SW480 (cell line): ENCODE measurements at regions not wholly inside any gene's neighbourhood (a gene's known extent, or its start where the extent isn't known, plus 50 kb on each side); places are given as distances from the start of the nearest gene placed in this dataset.

ENCODE experiments used
- DNase-seq: peaks from one replicate; pipeline ENCODE4 v3.0.0-alpha.2; 2016; ENCODE audit warnings: low spot score

DNA sequence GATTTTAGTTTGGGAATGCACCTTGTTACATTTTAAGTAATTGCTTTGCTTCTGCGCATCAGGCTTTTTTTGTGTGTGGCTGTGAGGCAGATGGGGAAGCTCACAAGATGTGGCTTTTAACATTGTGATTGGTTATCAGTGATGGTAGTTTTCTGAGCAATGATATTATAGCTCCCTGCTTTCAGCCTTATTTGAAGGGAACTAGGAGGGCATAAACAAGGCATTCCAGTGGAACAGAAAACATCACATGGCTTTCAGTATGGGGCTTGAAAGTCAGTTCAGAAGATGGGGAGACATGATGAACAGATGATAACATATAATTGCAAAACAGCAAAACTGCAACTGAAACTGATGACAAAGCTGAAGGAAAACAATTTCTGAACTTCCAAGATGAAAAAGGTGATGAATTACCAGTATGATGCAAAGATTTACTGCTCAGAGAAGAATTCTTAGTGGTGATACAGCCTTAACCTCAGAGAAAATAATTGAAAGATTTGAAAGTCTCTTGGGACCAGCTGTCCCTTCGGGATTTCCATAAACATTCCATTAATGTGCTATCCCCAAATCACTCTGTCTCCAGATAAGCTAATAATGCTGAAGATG, 439.7 kb downstream of the RND3 start:
- no peak for DNase-seq

DNA sequence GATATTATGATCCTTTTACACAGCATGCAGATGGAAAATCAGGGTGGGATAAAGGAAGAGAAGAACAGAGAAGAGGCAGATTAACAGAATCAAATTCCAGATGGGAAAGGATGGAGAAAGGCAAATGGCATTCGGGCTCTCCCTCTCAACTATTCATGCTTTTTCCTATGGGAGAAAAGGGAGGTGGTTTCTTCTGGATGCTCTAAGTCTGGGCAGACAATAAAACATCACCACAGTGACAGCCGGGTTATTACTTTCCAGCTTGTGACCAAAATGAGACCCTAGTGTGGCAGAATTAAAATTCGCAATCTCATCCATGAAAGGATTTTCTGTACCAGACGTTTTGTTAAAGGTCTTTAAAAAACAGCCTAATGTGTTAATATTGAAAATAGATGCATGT, 440.7 kb downstream of the RND3 start:
- no peak for DNase-seq

DNA sequence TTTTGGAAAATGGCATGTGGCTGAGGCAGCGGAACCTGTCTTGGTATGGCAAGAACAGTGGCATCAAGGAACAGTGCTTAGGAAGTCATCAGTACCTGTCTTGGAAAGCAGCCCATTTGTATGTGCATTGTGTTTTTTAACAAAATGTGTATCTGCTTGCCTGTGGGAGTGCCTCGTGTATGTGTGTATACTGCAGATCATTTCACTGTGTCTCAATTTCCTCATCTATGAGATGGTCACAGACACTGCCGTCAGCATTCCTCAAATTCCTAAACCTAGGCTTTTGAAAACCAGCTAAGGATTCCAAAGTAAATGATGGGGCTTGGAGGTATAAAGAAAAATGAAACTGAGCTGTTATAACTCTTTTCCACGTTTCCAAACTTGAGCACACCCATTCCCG, 441.3 kb downstream of the RND3 start:
- DNase-seq, result no peak

DNA sequence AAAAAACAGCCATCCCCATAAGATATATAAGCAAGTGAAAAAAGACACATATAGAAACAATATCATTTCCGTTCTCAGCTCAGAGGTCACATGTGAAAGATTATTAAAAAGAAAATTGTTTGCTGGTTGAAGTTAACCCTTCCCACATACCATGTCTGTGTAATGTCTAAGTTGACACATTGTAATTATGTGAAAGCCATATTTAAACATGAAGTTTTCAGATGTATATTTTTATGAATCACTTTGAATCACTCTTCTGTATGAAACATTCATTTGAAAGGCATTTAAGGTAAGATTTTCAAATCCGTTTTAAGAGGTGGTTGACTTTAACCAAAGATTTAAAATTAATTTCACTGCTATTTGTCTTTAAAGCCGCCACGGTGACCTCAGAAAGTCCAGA, 441.9 kb downstream of the RND3 start:
- DNase-seq, result no peak

DNA sequence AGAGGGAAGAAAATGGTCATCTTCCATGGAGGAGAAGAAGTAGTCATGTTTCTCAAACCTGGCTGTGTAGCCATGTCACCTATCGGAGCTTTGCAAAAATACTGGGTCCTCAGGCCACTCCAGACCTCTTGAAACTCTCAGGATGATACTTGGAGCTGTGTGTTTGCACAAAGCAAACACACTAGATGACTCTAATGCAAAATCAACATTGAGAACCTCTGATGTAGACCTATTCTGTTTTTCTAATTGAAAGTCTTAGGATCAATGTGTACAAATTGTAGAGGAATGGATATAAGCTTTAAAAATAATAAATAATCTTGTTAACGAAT, 444.3 kb downstream of the RND3 start:
- no peak for DNase-seq

DNA sequence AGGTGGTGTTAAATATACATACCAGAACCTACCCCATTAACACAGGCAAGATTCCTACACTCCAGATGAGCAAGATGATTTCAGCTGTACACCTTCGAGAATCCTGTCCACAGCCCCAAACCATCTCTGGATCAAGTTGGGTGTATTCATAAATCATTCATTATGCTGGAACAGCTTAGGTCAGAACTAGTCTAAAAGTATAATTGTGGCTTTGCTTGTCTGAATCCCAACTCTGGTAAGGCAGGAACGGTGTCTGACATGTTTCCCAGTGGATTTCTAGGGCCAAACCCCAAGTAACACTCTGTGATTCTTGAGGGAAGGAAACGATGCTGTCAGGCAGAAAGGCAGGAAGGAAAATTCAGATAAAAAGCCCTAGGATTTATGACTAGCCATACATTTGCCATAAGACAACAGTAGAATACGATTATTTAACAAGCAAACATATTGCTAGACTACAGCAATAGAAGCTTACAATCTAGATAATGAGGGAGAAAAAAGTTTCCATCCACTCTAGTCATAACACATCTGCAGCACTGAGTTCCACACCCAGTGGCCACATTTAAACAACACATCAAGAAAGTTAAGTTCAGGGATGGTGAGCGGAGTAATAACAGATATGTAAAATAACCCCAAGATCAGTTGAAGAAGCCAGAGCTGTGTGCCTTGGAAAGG, 444.8 kb downstream of the RND3 start:
- DNase-seq, result no peak

DNA sequence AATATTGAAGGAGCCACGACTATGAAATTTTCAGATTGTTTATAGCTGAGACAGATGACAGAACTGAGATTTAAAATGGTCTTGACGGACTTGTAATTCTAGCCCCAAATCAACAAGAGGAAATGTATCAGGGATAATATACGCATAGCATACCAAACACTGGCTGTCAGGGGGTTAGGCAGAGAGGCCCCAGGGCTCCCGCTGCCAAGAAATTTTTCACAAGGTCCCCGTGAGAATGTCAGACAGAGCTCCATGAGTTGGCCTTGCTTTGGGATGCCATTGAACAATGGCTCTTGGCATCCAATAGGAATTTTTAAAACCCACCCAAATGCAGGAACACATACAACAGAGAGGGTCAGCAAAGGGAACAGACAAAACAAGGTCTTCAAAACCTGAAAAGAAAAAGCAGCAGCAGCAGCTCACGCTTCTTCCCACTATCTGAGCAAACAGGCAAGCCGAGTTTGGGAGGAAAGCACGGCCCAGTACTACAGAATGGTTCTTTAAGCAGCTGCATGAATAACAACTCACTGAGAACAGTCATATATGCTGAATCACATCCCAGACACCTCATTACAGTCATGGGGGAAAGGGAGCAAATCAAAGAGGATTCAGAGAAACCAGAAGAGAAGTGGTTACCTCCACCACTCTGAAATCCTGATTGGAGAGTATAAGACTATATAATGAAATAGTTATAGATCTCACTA, 445.6 kb downstream of the RND3 start:
- DNase-seq, result no peak

DNA sequence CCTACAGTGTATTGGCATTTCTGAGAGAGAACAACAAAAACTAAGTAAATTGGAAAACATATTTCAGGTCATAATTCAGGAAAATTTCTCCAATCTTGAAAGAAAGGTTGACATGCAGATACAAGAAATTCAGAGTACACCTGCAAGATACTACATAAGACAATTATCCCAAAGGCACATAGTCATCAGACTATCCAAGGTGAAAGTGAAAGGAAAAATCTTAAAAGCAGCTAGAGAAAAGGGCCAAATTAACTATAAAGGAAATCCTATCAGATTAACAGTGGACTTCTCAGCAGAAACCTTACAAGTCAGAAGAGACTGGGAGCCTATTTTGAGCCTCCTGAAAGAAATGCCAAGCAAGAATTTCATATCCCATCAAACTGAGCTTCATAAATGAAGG, 449.0 kb upstream of the MMADHC start:
- no peak for DNase-seq

DNA sequence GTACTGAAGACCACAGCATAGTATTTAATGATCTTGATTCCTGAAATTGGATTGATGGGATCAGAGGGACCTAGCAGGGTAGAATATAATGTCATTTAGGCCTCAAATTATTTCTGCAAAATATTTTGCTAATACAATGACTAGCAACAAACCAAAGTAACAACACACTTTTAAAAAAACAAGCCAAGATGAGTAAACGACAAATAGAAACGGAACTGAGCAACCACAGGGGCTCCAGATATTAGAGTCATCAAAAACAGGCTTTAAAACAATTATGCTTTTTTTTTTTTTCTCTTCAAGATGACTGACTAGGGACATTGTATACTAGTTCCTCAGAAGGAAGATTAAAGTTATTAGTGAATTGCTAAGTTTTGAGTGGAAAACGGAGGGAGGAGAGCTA, 447.1 kb upstream of the MMADHC start:
- no peak for DNase-seq

DNA sequence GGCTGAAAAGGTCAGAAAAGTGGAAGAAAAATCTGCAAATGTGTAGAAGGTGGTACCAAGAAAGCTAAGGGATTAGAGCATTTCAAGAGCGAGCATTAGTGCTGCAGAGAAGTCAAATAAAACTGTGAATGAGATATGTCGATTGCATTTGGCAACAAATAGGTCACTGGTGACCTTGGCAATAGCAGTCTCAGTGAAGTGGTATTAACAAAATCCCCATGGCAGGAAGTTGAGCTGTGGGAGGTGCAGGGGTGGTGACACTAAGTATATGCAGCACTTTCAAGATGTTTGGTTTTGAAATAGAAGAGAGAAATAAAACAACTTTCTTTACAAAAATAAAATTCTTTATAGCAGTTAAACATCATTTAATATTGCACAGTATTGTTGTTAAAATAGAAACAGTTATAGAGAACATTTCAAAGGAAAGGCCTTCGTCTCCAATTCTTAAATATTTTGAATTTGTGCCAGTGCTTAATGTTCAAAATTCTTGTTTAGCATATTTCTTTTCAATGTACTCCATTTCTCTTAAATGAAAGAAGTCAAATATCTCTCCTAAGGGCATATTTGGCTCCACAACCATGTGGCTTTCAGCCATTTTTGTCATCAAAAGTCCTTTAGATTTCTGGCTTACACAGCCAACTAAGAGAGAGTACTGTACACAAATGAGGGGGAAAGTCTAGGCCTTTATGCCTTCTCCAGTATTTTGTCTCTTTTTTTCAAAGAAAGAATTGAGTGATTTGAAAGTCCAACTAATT, 443.0 kb upstream of the MMADHC start:
- no peak for DNase-seq

DNA sequence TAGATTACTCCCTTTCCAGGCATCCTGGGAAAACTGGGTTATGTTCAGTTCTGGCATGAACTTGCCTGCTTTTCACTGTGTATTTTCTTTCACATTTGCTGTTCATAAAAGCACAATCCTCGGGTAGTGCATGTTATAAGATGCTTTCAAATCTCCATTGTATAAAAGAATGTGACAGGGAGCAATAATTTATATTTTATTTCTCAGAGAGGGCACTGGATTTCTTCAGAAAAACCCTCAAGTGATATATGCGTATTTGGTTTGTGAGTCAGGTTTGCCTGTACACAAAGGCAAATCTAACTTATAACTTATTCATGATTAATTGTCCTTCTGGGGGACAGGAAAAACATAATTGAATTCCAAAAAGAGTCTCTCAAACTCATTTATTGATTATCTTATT, 440.7 kb upstream of the MMADHC start:
- DNase-seq, result no peak

DNA sequence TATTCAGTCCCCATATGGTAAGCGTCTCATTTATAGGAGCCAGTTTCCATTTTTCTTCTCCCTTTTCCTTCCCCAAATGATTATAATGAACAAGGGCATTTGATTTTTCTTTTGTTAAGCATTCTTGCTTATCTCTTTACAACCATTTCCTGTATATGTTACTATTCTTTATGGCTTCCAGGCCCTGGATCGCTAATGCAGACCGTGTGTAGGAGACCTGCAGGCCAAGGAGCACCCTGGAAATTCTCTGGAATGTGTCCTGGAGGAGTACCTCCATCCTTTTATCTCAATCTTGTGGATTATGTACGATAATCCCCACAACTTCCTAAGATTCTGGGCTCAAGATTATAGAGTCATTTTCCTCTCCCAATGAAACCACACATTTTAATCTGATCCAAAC, 439.6 kb upstream of the MMADHC start:
- no peak for DNase-seq

DNA sequence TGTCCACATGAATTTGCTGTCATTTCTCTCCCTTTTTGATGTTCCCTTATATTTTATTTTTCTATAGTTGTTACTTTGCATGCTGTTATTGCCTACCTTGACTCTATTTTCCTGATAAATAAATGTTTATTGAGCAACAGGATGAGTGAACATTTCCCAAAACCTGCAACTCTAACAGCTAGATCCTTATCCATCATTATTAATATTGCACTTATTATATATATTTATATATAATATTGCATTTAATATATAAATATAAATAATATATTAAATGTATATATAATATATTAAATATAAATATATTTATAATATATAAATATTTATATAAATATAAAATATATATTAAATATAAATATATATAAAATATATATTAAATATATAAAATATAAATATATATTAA, 436.1 kb upstream of the MMADHC start:
- DNase-seq, result no peak

DNA sequence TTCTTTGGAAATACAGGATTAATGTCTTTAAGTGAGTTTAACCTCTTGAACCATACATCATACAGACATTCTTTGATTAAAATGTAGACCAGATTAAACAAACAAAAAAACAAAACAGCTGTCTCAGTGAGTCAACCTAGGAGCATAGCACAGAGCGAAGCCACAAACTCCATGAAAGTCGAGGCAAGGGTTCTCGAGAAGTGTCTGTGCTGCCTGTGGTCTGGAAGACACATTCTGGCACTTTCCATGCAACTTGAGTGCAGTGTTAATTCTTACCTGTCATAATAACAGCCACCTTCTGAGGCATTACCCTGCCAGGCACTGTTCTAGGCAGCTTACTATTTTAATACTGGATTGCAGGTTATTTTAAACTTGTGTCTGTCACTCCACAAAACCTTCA, 435.5 kb upstream of the MMADHC start:
- no peak for DNase-seq

DNA sequence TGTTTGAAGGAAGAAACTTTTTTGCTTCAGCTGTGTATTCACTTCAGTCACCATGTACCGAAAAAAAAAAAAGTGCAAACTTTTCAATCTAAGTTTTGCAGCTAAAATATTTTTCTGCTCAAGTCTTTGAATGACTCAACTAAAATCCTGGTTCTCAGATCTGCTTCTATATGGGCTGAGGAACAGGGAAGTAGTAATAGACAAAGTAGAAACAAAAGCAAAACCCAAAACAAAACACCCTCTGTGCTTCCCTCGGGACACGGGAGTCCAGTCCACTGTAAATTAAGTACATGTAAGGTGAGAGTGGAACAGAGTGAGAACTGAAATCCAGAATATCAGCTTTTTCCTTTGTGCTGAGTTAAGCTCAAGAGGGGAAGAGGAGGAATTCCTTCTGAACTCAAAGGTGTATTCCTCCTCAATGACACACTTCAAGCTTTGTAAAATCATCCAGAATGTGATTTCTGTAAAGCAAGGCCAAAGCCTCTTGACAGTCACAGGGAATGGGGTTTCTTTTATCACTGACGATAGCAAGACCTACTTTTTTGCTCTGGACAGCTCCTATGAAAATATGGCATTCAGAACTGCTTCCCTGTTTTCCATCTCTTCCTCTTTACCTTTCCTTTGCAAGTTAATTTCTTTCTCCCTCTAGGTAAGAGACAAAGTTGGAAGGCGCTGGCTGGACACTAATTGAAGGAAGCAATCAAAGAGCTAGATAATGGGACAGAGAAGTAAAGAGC, 433.5 kb upstream of the MMADHC start:
- no peak for DNase-seq

DNA sequence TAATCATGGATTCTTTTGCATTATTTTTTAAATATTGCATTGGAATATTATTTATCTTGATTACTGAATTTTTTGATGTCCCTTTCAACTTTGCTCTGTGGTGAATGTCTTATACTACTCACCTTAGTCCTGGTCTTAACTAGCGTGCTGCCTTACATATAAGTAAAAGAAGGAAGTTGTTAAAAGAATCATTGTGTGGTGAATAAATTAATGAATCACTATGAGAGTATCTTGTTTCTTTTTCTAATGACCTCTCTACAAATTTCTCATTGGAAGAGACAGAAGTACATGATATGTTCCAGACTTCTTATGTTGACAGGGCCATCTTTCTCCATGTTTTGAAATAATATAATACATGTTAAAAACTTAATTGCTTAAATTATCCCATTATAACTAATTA, 432.6 kb upstream of the MMADHC start:
- DNase-seq, result no peak

DNA sequence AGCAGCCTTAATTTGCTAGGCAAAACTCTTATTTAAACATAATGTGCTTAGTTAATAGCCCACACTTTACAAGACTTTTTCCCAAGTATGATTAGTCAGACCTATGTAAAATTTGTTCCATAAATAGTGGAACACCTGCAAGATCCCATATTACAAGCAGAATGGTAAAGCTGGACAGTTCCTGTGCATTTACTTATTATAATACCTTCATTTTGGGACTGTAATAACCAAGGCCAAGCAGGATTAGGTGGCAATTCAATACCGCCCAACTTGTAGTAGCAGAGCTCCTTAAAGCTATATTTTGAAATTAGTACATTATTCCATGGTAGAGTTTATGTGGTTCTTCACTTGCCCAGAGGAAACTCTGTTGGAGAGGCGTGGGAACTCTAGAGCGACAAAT, 431.5 kb upstream of the MMADHC start:
- no peak for DNase-seq

DNA sequence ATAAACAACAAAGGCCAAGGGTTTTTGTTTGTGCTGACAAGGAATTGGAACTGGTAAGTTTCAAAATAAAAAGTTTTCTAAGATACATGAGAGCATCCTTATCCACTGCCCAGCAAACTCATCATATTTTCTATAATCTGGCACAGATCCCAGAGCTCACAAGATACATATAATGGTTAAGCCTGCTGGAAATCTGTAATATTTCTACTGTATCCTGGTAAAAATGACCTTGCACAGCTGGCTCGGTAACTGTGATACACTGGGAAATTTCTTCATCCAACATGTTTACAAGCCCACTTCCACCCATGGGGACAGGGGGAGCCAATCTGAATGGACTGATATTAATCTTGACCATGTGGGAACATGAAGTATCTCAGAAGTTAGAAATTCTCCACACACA, 425.4 kb upstream of the MMADHC start:
- DNase-seq, result no peak

DNA sequence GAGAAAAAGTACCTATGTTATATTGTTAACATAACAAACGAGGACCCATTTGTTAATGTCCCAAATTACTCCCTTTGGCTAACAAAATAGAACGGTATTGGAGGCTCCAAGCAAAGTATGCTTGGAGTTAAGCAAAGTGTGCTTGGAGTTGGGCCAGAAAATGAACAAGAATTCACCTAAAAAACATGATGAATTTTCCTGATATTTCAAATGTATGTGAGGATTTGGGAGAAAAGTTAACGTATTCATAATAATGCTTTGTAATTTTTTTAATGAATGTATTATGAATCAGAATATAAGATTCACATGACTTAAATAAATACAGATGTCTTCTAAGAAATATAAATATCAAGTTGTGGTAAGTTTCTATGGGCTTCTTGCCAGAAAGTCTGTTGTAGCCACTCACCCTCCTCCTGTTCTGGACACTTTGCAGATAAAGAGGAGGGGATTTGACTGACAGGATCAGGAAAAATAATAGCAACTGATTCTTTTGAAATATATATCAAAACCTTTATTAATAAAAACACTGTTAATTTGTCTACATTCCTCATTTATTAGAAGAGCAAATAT, 423.7 kb upstream of the MMADHC start:
- no peak for DNase-seq

DNA sequence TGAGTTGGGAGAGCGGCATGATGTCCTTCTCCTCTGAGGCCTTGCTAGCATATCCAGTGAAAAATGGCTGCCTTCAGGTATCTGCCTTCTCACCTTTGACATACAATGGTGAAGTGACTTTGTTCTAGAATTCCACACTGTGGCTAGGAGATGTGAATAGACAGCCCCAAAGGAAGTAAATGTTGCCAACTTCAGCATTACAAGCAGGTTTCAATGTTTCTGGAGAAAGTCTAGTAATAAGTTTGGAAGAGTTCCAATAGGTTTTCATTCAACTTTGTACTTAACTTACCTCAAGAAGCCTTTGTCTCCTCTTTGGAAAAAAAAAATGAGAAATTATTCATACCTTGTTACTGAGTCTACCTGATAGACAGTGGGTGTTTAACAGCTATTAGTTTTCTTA, 421.3 kb upstream of the MMADHC start:
- no peak for DNase-seq

DNA sequence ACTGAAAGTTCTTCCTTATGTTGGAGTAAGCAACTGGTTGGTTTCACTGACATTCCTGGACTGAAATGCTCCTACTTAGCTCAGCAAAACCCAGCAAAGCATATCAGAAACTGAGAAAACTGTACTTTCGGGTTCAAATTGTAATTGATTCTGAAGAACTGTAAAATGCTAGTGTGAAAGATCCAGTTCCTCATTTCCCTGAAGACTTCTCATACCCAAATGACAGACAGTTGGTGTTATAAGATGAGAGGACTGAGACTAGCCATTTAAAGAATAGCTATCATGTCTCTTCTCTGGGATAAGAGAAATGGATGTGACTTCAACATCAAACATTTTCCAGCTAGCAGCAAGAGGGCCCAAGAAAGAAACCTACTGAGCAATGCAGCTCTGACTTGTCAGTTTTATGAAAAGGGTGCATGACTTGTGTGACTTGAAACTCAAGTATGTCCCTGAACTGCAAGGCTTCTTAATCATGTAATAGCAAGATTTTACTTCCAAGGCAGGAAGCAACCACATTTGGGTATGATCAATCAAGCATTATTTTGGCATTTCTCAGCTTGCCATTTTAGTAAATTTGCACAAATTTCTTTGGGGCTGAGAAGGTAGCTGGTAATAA, 420.3 kb upstream of the MMADHC start:
- no peak for DNase-seq

DNA sequence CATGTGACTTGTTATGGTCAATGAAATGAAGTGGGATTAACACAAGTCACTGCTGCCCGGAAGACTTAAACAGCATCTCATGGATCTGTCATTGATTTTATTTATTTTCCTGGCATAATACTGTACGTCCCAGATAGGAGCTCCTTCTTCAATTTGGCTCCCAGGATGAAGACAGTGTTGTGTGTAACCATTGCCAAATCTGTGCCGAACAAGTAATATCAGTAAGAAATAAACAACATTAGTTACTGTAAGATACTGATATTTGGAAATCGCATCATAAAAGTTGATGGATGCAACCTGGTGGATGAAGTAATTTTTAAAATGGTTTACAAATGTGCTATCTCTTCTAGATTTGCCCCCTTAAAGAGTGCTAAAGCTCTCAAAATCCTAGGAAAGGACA, 419.0 kb upstream of the MMADHC start:
- no peak for DNase-seq
